NCI-H2081 (cell line): ENCODE measurements at regions not wholly inside any gene's neighbourhood (a gene's known extent, or its start where the extent isn't known, plus 50 kb on each side); places are given as distances from the start of the nearest gene placed in this dataset.

Experiments used
- DNase-seq, 2 experiments: peaks; one replicate each; lab custom pipeline; 2025; lab: John Stamatoyannopoulos, UW

DNA sequence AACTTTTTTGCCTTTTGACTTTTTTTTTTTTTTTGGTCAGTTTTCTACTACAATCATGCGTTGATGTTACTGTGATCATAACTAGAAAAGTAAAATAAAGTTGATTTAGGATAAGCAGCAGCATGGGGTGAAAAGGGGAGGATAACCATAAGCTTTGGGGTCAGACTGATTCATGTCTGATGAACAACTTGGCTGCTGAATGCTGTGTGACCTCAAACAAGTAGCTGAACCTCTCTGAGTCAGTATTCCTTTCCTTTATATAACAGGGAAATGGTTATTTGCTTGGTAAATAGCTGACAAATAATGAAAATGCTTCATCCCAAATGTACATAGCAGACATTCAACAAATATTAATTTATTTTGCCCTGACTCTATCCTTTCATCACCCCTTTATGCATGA, 413.0 kb downstream of the VRK1 start:
- DNase-seq, result no peak

DNA sequence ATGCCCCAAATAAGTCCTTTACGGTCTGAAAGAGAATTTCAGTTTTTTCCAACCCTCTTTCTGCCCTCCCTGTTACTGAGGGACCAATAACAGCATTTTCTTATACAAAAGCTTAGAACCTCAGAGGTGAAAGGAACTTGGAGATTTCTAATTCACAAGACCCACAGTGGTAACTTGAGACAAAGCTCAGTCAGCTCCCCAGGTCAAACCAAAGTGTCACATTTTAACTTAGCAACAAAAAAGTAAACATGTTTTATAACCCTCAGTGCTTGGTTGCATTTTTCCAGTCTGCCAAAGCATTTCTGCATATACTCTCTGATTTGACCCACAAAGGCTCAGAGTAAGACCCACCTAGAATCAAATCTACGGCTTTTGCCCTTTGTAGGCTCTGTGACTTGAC, 415.2 kb downstream of the VRK1 start:
- no peak for DNase-seq

DNA sequence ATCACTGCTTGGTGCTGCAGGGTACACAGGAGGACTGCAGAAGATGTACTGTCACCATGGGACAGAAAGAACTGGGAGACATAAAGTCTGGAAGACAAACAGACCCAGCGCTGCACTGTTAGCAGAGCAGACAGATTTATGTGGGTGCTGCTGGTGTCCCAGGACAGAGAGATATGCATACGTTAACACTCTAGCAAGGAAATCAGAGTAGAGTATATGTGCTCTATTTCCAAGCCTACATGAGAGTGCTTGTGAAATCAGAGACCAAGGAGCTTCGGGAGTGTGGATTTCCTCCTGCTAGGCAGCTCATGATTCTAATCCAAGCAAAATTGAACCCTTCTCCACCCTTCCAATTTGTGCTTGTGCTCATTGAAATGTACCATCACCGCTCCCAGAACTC, 416.5 kb downstream of the VRK1 start:
- no peak for DNase-seq

DNA sequence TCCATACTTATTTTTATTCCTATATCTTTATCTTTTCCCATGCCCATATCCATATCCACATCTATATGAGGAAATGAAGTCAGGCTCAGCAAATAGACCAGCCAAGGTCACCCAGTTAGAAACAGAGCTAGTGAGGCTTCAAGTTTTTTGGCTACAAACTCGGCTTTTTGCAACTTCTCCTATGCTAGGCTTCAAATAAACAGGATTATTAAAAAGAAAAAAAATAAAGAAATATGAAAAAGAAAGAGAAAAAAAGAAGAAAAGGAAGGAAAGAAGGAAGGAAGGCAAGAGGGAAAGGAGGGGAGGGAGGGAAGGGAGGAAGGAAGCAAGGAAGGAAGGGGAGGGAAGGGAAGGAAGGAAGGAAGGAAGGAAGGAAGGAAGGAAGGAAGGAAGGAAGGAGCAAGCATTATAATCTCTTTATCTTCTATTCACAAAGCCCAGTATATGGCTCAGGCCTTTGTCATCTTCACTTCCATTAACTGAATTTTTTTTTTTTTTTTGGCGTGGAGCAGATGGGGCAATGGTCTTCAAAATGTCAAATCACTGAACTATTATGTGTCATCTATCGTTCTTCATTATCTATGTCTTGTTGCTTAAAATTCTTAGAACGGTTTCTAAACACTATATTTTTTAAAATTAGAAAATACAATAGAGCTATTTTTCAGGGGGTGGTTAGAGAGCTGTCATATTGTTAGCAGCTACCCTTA, 418.2 kb downstream of the VRK1 start:
- DNase-seq, result no peak

DNA sequence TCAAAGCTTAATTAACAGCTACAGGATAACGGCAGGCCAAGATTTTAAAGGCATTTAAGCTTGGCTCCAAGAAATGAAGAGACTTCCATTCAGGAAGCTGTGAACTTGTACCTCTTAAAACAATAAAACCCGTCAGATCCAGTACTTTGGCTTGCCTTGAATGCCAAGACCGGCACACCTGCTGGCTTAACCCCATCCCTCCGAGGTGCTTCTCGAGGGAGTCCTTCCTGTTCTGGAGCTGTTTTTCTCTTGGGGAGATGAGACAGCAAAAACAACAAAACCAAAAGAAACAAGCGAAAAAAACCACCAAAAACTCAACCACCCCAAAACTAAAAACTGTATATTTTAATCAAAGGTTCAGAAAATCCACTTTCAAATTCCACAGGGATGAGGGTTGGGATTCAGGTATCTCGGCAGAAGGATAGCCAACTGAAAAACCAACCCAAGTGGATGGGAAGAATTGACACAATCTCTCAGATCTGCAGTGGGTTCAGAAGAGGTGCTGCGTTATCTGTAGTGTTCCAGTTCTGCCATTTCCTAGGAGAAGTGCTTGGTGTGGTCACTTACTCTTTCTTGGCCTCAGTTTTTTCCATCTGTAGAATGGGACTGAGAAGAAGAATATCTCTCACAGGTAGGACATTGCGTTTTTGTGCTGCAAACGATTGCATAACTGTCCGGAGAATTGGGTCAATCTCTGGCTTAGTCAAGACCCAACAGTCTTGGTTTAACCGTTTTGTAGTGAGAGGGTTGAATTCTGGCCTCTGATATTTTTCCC, 420.1 kb downstream of the VRK1 start:
- no peak for DNase-seq

DNA sequence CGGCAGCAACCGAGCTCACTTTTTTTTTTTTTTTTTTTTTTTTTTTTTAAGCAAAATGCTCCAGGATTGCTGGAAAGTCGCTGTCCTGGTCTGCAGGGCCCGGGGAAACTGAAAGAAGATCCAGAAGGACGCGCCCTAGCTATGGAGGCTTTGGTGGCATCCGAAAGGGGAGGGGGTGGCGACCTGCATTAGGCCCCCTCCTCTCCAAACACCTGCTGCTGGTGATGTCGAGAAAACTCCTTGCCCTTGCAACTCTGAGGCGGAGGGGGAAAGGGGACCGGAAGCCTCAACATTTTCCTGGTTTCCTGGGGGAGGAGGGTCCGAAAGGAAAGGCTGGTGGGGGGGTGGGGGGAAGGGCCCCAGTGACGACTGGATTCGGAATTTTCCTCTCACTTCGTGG, 421.1 kb downstream of the VRK1 start:
- no peak for DNase-seq

- DNase-seq, result no peak
These were observed 421.7 kb downstream of the VRK1 start for GRCh38 chr14:97218691-97219430.

- DNase-seq, result no peak
These were observed 422.3 kb downstream of the VRK1 start for GRCh38 chr14:97219431-97220017.

GRCh38 chr14:97221572-97222285, 424.5 kb downstream of the VRK1 start:
- no peak for DNase-seq

DNA sequence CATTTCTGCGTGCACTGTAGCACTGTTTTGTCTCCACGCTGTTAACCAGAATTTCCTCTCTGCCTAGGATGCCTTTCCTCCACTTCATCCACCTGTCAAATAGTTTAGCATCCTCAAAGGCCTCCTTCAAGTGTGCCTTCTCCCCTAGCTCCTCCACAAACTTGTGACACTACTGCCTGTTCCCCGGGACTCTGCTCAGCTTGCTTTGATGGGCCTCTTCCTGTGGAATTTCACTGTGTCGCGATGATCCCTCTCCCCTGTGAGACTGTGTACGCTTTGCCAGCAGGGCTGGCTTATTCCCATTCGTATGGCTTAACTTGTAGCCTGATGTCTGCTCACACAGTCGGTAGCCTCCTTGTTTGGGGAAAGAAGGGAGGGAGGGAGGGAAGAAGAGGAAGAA, 426.8 kb downstream of the VRK1 start:
- no peak for DNase-seq

- no peak for DNase-seq
These were observed 432.9 kb downstream of the VRK1 start for GRCh38 chr14:97230051-97230450.

- DNase-seq, result no peak
These were observed 436.3 kb downstream of the VRK1 start for GRCh38 chr14:97233319-97233985.

DNA sequence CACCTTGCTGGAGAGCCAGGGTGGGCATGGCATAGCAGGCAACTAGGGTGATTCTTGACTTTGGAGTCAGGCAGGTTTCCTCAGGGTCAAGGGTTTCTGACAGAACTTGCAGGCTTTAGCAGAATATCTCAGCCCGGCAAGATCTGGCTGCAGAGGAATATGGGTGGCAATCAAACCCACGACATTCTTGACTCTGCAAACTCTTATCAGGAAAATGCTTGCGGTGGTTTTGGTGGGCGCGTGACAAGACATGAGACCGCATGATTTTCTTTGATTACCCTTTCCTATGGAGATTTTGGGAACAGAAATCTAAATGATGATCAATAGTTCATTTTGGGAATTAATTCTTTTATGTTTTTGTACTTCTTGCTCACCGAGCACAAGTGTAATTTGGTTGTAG, 449.5 kb downstream of the VRK1 start:
- DNase-seq, result no peak

DNA sequence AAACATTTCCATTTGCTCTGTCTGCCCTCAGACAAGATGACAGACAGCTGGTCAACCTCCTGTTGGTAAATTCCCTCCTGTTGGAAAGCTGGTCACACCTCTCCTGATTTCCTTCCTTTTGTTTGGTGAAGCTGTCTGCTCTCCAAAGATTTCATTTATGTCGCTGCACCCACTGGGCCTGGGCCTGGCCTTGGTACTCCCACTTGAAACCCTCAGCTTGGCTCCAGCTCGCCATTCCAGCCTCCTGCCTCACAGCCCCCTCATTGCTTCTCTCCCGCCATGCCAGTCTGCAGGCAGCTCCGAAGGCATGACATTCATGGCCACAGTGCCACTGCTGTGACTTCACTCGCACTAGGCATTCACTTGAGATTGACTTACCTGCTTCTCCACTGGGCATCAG, 451.8 kb downstream of the VRK1 start:
- no peak for DNase-seq

- DNase-seq, result no peak
These were observed 453.7 kb downstream of the VRK1 start for GRCh38 chr14:97250931-97251330.

- DNase-seq, result no peak
These were observed 454.4 kb downstream of the VRK1 start for GRCh38 chr14:97251491-97252155.

DNA sequence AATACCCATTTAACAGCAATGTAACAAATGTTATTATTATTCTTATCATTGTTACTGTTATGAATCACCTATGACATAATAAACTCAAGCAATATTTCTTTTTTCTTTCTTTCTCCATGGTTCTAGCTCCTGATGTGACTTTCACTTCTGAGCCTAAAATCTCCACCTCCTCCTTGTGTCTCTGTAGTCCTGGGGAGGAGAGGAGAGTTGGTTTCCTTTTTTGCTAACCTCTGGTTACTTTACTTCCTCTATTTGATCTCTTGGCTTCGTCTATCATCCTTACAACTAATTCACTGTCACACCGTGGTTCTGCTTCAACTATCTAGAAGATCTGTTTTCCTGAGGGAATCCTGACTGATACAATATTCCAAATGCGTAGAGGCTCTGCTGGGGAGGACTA, 456.6 kb downstream of the VRK1 start:
- no peak for DNase-seq

DNA sequence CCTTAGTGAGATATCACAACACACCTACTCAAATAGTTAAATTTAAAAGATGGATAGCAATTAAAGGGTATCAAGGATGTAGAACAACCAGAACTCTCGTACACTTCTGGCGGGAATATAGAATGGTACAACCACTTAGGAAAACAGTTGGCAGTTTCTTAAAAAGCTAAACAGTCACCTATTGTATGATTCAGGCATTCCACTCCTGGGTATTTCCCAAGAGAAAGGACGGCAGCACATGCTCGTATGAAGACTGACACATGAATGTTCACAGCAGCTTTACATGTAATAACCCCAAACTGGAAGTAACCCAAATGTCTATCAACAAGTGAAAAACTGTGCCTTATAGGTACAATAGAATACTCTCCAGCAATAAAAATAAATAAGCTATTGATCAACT, 465.2 kb downstream of the VRK1 start:
- no peak for DNase-seq

- no peak for DNase-seq
These were observed 467.5 kb downstream of the VRK1 start for GRCh38 chr14:97264516-97265230.

DNA sequence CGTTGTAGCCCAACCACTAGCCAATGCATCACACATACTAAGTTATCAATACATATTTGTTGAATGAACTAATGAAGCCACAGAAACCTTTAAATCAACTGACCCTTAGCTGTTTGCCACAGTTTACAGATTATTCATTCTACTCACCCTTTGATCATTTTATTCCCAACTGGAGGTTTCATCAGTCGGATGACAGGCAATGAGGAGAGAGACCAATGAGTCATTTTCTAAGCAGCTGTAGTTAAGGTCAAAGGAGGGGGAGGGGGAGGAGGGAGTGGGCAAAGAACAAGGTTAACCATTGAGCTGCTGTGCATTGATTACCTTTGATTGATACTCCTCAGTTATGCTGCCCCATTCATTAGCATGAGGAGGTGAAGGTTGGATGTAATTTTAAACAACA, 469.5 kb downstream of the VRK1 start:
- DNase-seq, result no peak
